ENCODE measurements at regions not wholly inside any gene's neighbourhood (a gene's known extent, or its start where the extent isn't known, plus 50 kb on each side); places are given as distances from the start of the nearest gene placed in this dataset.

DNA sequence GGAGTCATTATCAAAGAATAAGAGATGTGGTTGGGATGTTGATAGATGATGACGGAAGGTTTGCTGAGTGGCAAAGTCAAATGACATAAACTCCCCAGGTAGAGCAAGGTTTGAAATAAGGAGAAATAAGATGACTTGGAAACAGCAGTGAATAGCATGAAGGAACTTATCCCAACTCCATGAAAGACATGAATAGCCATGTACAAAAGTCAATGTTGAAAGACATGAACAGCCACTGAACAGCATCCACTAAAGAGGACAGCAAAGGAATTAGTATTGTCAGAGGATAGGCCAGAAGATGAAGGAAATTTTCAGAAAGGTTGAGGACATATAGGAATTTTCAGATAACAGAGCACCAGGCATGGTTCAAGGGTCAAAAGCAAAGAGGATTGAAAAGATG, 286.0 kb upstream of the FBXL7 start:
- no peaks in the 10 kb centered on the region for H3K79me2 ChIP-seq (ENCODE audit: low read length)
- TF ChIP-seq, protein P1, sequence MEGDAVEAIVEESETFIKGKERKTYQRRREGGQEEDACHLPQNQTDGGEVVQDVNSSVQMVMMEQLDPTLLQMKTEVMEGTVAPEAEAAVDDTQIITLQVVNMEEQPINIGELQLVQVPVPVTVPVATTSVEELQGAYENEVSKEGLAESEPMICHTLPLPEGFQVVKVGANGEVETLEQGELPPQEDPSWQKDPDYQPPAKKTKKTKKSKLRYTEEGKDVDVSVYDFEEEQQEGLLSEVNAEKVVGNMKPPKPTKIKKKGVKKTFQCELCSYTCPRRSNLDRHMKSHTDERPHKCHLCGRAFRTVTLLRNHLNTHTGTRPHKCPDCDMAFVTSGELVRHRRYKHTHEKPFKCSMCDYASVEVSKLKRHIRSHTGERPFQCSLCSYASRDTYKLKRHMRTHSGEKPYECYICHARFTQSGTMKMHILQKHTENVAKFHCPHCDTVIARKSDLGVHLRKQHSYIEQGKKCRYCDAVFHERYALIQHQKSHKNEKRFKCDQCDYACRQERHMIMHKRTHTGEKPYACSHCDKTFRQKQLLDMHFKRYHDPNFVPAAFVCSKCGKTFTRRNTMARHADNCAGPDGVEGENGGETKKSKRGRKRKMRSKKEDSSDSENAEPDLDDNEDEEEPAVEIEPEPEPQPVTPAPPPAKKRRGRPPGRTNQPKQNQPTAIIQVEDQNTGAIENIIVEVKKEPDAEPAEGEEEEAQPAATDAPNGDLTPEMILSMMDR (IDR thresholded peaks at IDR 0.05; ENCODE audit: low read depth, low read length), result no peak
- no peak for TF ChIP-seq EZH2phosphoT487 (IDR thresholded peaks at IDR 0.05; ENCODE audit: low read depth)
- H3K9ac ChIP-seq (ENCODE audit: low read length), result no peak overlapping the region
- no peak overlapping the region for H3K27ac ChIP-seq (ENCODE audit: low read length)
- H3K27me3 ChIP-seq (ENCODE audit: low read depth, low read length), result no peaks in the 10 kb centered on the region
- no peaks in the 10 kb centered on the region for H3K36me3 ChIP-seq (replicated peaks; ENCODE audit: low read depth, low read length)
- H3K9me3 ChIP-seq (ENCODE audit: insufficient read depth, low read length), result no peaks in the 10 kb centered on the region
- H3K4me2 ChIP-seq (ENCODE audit: low read length), result no peak overlapping the region
- H2AFZ ChIP-seq (ENCODE audit: low read depth, low read length), result no peak overlapping the region
- no peaks in the 10 kb centered on the region for H3K4me1 ChIP-seq (ENCODE audit: low read length)
- no peaks in the 10 kb centered on the region for H4K20me1 ChIP-seq (ENCODE audit: insufficient read depth, low read length)
- H3K4me3 ChIP-seq (ENCODE audit: low read length), result no peak overlapping the region

DNA sequence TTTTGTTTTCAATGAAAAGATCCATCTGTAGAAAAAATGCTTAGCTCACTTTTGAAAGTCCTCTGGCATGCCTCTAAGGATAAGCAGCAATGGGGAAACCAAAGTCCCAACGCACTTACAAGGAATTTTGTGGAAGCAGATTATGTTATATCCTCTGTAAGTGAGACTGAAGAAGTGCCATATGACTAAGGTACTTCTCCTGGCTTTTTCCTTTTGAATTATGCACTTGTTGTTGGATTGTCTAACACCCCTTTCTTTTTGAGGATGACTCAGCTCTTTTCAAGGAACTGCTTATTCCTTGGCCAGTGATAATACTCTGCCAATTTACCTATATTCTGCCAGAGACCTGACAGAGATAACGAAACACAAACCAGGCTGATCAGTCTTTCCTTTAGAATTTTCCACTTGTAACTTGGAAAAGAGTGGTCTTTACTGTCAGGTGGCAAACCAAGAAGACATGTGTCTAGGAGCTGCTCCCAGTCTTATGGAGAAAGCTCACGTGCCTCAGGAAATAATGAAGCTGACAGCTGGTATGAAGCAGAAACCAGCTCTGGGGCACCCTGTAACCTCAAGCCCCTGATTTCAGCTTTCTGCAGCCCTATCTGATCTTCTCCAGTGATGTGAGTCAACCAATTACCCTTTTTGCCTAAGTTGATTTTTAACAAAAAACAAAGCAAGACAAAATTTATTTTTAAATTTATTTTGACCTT, 290.8 kb upstream of the FBXL7 start:
- Histone ChIP-seq H3K27ac (ENCODE audit: low read length) (no peak overlapping the region), H3K36me3 (replicated peaks; ENCODE audit: low read depth, low read length) (no peaks in the 10 kb centered on the region), H3K4me3 (ENCODE audit: low read length) (no peak overlapping the region), H3K27me3 (ENCODE audit: low read depth, low read length) (no peaks in the 10 kb centered on the region), H2AFZ (ENCODE audit: low read depth, low read length) (no peak overlapping the region), H3K4me1 (ENCODE audit: low read length) (no peaks in the 10 kb centered on the region), H3K9ac (ENCODE audit: low read length) (no peak overlapping the region), H3K4me2 (ENCODE audit: low read length) (no peak overlapping the region), H3K79me2 (ENCODE audit: low read length) (no peaks in the 10 kb centered on the region), H3K9me3 (ENCODE audit: insufficient read depth, low read length) (no peaks in the 10 kb centered on the region), H4K20me1 (ENCODE audit: insufficient read depth, low read length) (no peaks in the 10 kb centered on the region)
- TF ChIP-seq, protein P1 (IDR thresholded peaks at IDR 0.05; ENCODE audit: low read depth, low read length), result no peak
- no peak for TF ChIP-seq EZH2phosphoT487 (IDR thresholded peaks at IDR 0.05; ENCODE audit: low read depth)

DNA sequence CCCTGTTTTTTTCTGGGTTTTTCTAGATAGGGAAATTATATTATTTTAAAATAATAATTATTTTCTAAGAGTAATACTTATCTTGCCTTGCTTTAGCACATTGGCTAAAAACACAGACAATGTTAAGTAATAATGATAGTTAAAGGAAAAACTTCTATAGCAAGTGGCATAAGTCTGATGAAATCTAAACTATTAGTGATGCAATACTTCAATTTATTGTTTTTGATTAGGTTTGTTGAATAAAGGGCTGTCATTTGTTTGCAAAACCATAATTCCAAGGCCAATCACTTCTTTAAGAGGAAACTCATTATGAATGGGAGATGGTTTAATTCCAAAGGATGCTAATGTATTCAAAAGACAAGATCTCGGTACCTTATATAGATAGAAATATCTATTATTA, 293.8 kb upstream of the FBXL7 start:
- no peaks in the 10 kb centered on the region for H4K20me1 ChIP-seq (ENCODE audit: insufficient read depth, low read length)
- no peak for TF ChIP-seq EZH2phosphoT487 (IDR thresholded peaks at IDR 0.05; ENCODE audit: low read depth)
- TF ChIP-seq, protein P1 (IDR thresholded peaks at IDR 0.05; ENCODE audit: low read depth, low read length), result no peak
- no peaks in the 10 kb centered on the region for H3K36me3 ChIP-seq (replicated peaks; ENCODE audit: low read depth, low read length)
- no peak overlapping the region for H2AFZ ChIP-seq (ENCODE audit: low read depth, low read length)
- H3K79me2 ChIP-seq (ENCODE audit: low read length), result no peaks in the 10 kb centered on the region
- no peak overlapping the region for H3K27ac ChIP-seq (ENCODE audit: low read length)
- no peak overlapping the region for H3K4me2 ChIP-seq (ENCODE audit: low read length)
- no peaks in the 10 kb centered on the region for H3K4me1 ChIP-seq (ENCODE audit: low read length)
- H3K4me3 ChIP-seq (ENCODE audit: low read length), result no peak overlapping the region
- H3K9me3 ChIP-seq (ENCODE audit: insufficient read depth, low read length), result no peaks in the 10 kb centered on the region
- H3K9ac ChIP-seq (ENCODE audit: low read length), result no peak overlapping the region
- no peaks in the 10 kb centered on the region for H3K27me3 ChIP-seq (ENCODE audit: low read depth, low read length)

DNA sequence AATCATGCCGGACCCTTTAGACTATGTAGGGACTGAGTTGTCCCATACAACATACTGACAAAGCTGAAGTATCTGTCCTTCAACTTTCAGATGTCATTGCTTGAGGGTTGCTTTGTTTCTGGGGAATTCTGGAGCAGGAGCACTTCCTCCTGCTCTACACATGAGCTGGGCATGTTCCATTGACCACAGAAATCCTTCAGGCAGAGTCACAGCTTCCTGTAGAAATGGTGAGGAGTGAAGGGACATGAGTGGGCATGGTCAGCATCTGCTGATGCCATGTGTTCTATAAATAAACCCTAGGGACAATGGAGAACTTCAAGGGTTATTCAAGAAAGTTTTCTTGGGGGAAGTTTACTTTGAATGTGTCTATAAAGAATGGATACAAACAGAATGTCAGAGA, 296.6 kb upstream of the FBXL7 start:
- Histone ChIP-seq H3K27ac (ENCODE audit: low read length) (no peak overlapping the region), H3K79me2 (ENCODE audit: low read length) (no peaks in the 10 kb centered on the region), H3K27me3 (ENCODE audit: low read depth, low read length) (no peaks in the 10 kb centered on the region), H2AFZ (ENCODE audit: low read depth, low read length) (no peak overlapping the region), H4K20me1 (ENCODE audit: insufficient read depth, low read length) (no peaks in the 10 kb centered on the region), H3K9me3 (ENCODE audit: insufficient read depth, low read length) (no peaks in the 10 kb centered on the region), H3K36me3 (replicated peaks; ENCODE audit: low read depth, low read length) (no peaks in the 10 kb centered on the region), H3K4me1 (ENCODE audit: low read length) (no peaks in the 10 kb centered on the region), H3K9ac (ENCODE audit: low read length) (no peak overlapping the region), H3K4me2 (ENCODE audit: low read length) (no peak overlapping the region), H3K4me3 (ENCODE audit: low read length) (no peak overlapping the region)
- TF ChIP-seq, protein P1 (IDR thresholded peaks at IDR 0.05; ENCODE audit: low read depth, low read length), result no peak
- no peak for TF ChIP-seq EZH2phosphoT487 (IDR thresholded peaks at IDR 0.05; ENCODE audit: low read depth)

Measured in OCI-LY3 (cell line).